ENCODE measurements at regions not wholly inside any gene's neighbourhood (a gene's known extent, or its start where the extent isn't known, plus 50 kb on each side); places are given as distances from the start of the nearest gene placed in this dataset.

- TF ChIP-seq GTF2F1 (IDR thresholded peaks at IDR 0.05; ENCODE audit: low read depth, low read length) (no peak), NCOA6 (IDR thresholded peaks at IDR 0.05) (no peak), RBBP5 (IDR thresholded peaks at IDR 0.05; ENCODE audit: borderline replicate concordance, insufficient read depth, low read length, poor library complexity, severe bottlenecking) (no peak), ZNF444 (CRISPR knock-in tag; IDR thresholded peaks at IDR 0.05) (no peak)
Measured at GRCh38 chr5:56549096-56549886, 266.1 kb upstream of the MAP3K1 start (continued).

- intact Hi-C loops (cut with micrococcal nuclease) (no loop called here), in situ Hi-C loops (cut with MboI) (no loop called here)
- no peaks in the 10 kb centered on the region for H3K4me1 ChIP-seq (replicated peaks in 1 of 2; ENCODE audit: control insufficient read depth in 2 of 2, insufficient read depth in 2 of 2, low read length in 2 of 2)
- peaks cover 0 to 18% of the 10 kb centered on the region in 2 experiments; a peak in 2 of 5 replicates for H3K27me3 ChIP-seq (ENCODE audit: control insufficient read depth in 2 of 2, insufficient read depth in 2 of 2, low read length in 2 of 2)
- no peak overlapping the region for H3K27ac ChIP-seq (ENCODE audit: extremely low read depth, low read depth, low read length)
- H3K79me2 ChIP-seq (ENCODE audit: control insufficient read depth, insufficient read depth, low read length) = no peaks in the 10 kb centered on the region
- ATAC-seq (no peak), DNase-seq (ENCODE audit: extremely low read depth in 1 of 4, low spot score in 3 of 4) (no peak), FAIRE-seq (no peak)
- H4K20me1 ChIP-seq (replicated peaks; ENCODE audit: control insufficient read depth, insufficient read depth, low read length) = no peaks in the 10 kb centered on the region
- H3K4me3 ChIP-seq = no peak overlapping the region
- H3K9ac ChIP-seq (ENCODE audit: insufficient read depth in 1 of 2, low read depth in 2 of 2, low read length in 2 of 2) = no peak overlapping the region
- no peaks in the 10 kb centered on the region for H3K9me3 ChIP-seq (replicated peaks; ENCODE audit: control insufficient read depth, insufficient read depth, low read depth, low read length)
- no peaks in the 10 kb centered on the region for H3K9me1 ChIP-seq (ENCODE audit: control insufficient read depth, insufficient read depth, low read length)
- no TSS peak for BruUV-seq (replicated peaks)
- 2% methylated on average over 7 of the region's 7 CpGs for WGBS (ENCODE audit: insufficient coverage, low coverage, missing lambda C conversion rate)
- no peak overlapping the region for H3K4me2 ChIP-seq (ENCODE audit: insufficient read depth, low read length)
- ChIA-PET POLR2A (no interaction called here), CTCF (ENCODE audit: low intra/inter-chr PET ratio) (no interaction called here)
- no peak overlapping the region for H2AFZ ChIP-seq (ENCODE audit: low read depth, low read length)
- no peaks in the 10 kb centered on the region for H3K36me3 ChIP-seq (ENCODE audit: control insufficient read depth, insufficient read depth, low read length)
- no peak for TF ChIP-seq ILF3 (IDR thresholded peaks at IDR 0.05; ENCODE audit: borderline replicate concordance)
- TF ChIP-seq ELK1 (CRISPR knock-in tag; IDR thresholded peaks at IDR 0.05) = no peak
- no peak for TF ChIP-seq ARID3B (CRISPR knock-in tag; IDR thresholded peaks at IDR 0.05; ENCODE audit: borderline replicate concordance)
- TF ChIP-seq NELFE (IDR thresholded peaks at IDR 0.05; ENCODE audit: insufficient read depth, insufficient read length) = no peak
- TF ChIP-seq MEF2D (tag; conservative IDR thresholded peaks at IDR 0.05; ENCODE audit: low read depth) = no peak
- TF ChIP-seq BDP1 (IDR thresholded peaks at IDR 0.05; ENCODE audit: insufficient read depth, insufficient read length) = no peak
- no peak for TF ChIP-seq ID3 (CRISPR knock-in tag; IDR thresholded peaks at IDR 0.05)
- no peak for TF ChIP-seq ID3 (tag; IDR thresholded peaks at IDR 0.05)
- no peak for TF ChIP-seq STAT5A (IDR thresholded peaks at IDR 0.05; ENCODE audit: borderline replicate concordance, low read length)
- TF ChIP-seq PRMT5 (CRISPR knock-in tag; IDR thresholded peaks at IDR 0.05) = no peak
- TF ChIP-seq HDAC8 (tag; IDR thresholded peaks at IDR 0.05) = no peak
- TF ChIP-seq JUN (IDR thresholded peaks at IDR 0.05; ENCODE audit: borderline replicate concordance, low read depth, low read length) = no peak
- TF ChIP-seq JUN (CRISPR knock-in tag; IDR thresholded peaks at IDR 0.05; ENCODE audit: borderline replicate concordance) = no peak
- no peak for TF ChIP-seq MCM2 (IDR thresholded peaks at IDR 0.05; ENCODE audit: low read depth)
- no peak for TF ChIP-seq ZNF644 (tag; IDR thresholded peaks at IDR 0.05; ENCODE audit: low read depth)
- no peak for TF ChIP-seq ARID2 (IDR thresholded peaks at IDR 0.05)
Measured at GRCh38 chr5:56545016-56545415, 270.3 kb upstream of the MAP3K1 start.

All from K562 (cell line).